H1 (cell line): ENCODE measurements at regions not wholly inside any gene's neighbourhood (a gene's known extent, or its start where the extent isn't known, plus 50 kb on each side); places are given as distances from the start of the nearest gene placed in this dataset.

Experiments used
- CTCF ChIA-PET: fragments of 300-600 bp; sonication (Branson Sonifier 250); formaldehyde crosslinking; loops from one replicate; lab custom pipeline; 2021; ENCODE audit not compliant: partially characterized antibody; lab: Charles Lee
- POLR2A ChIA-PET: fragments of 300-600 bp; sonication (Branson Sonifier 250); formaldehyde crosslinking; loops from one replicate; lab custom pipeline; 2021; ENCODE audit warnings: inconsistent platforms; ENCODE audit not compliant: partially characterized antibody; lab: Charles Lee
- DNase-seq, 2 experiments: peaks; one replicate each; pipeline versions ENCODE4 v3.0.0 to v3.0.0-alpha.2; 2010 to 2022; ENCODE audit warnings: low spot score in 2 of 2, low read depth in 1 of 2, mixed read lengths in 1 of 2
- FAIRE-seq: peaks from 2 replicates; lab custom pipeline; 2011; peaks lifted over from hg19 to GRCh38; lab: Jason Lieb, UNC
- H2AFZ ChIP-seq: 2 replicates; pipeline ENCODE4 v1.8.1; 2012; ENCODE audit warnings: low read length, inconsistent platforms
- H2AK5ac ChIP-seq: 2 replicates; pipeline ENCODE4 v1.6.1; 2013; ENCODE audit warnings: low read depth, low read length
- H2BK120ac ChIP-seq: replicated peaks from 2 replicates; pipeline ENCODE3; 2013; ENCODE audit warnings: low read depth, low read length, inconsistent platforms
- H2BK12ac ChIP-seq: 2 replicates; pipeline ENCODE4 v1.6.1; 2013; ENCODE audit warnings: low read depth, low read length
- H2BK15ac ChIP-seq: 2 replicates; pipeline ENCODE4 v1.6.1; 2013; ENCODE audit warnings: low read length
- H2BK20ac ChIP-seq: 2 replicates; pipeline ENCODE4 v1.6.1; 2013; ENCODE audit warnings: low read length
- H2BK5ac ChIP-seq: 2 replicates; pipeline ENCODE4 v1.6.1; 2013; ENCODE audit warnings: low read depth, low read length
- H3K14ac ChIP-seq: 2 replicates; pipeline ENCODE4 v1.6.1; 2013; ENCODE audit warnings: inconsistent platforms; ENCODE audit not compliant: insufficient read length
- H3K18ac ChIP-seq: 2 replicates; pipeline ENCODE4 v1.6.1; 2013; ENCODE audit warnings: low read length; ENCODE audit errors: extremely low read depth
- H3K23ac ChIP-seq: 2 replicates; pipeline ENCODE4 v1.6.1; 2013; ENCODE audit warnings: inconsistent platforms; ENCODE audit not compliant: insufficient read length
- H3K23me2 ChIP-seq: 2 replicates; pipeline ENCODE4 v1.6.1; 2013; ENCODE audit warnings: low read depth, low read length
- H3K27ac ChIP-seq: 2 replicates; pipeline ENCODE4 v1.6.1; 2011; ENCODE audit warnings: low read depth, low read length, inconsistent platforms
- H3K27me3 ChIP-seq, 4 experiments: replicated peaks in 1 of 4; 1 replicate in 1 of 4; 2 replicates in 3 of 4; pipeline versions ENCODE4 v1.6.1 to v1.8.1; 2011 to 2013; ENCODE audit warnings: low read length in 3 of 4, mild to moderate bottlenecking in 3 of 4, inconsistent platforms in 2 of 4, mixed read lengths in 2 of 4, moderate library complexity in 1 of 4; ENCODE audit not compliant: control insufficient read depth in 3 of 4, insufficient read depth in 3 of 4; ENCODE audit errors: extremely low read depth in 1 of 4
- H3K36me3 ChIP-seq, 4 experiments: 2 replicates each; pipeline versions ENCODE4 v1.6.1 to v1.8.1; 2011 to 2013; ENCODE audit warnings: mild to moderate bottlenecking in 4 of 4, low read length in 3 of 4, moderate library complexity in 2 of 4, control low read depth in 1 of 4, inconsistent platforms in 1 of 4; ENCODE audit not compliant: insufficient read depth in 4 of 4, control insufficient read depth in 2 of 4
- H3K4ac ChIP-seq: replicated peaks from 2 replicates; pipeline ENCODE3; 2013; ENCODE audit warnings: low read length, low read depth, mixed read lengths, inconsistent platforms; ENCODE audit not compliant: insufficient read length
- H3K4me1 ChIP-seq, 4 experiments: replicated peaks in 1 of 4; 1 replicate in 1 of 4; 2 replicates in 3 of 4; pipeline versions ENCODE4 v1.6.1 to v1.8.1; 2011 to 2013; ENCODE audit warnings: low read length in 3 of 4, inconsistent platforms in 2 of 4, mixed read lengths in 1 of 4; ENCODE audit not compliant: insufficient read depth in 4 of 4, control insufficient read depth in 3 of 4
- H3K4me2 ChIP-seq, 2 experiments: 2 replicates each; pipeline versions ENCODE4 v1.6.1 to v1.8.1; 2011 to 2013; ENCODE audit warnings: low read depth in 2 of 2, low read length in 2 of 2, control low read depth in 1 of 2, inconsistent platforms in 1 of 2, mild to moderate bottlenecking in 1 of 2; ENCODE audit not compliant: insufficient read depth in 1 of 2
- H3K4me3 ChIP-seq, 4 experiments: fragments of 200-600, 300-600 bp in 1 of 4; sonication (generic), shearing (Covaris generic), sonication (Bioruptor Twin) in 1 of 4; 2 replicates each; pipeline versions ENCODE4 v1.5.1 to v1.8.1; 2011 to 2016; ENCODE audit warnings: low read length in 4 of 4, low read depth in 3 of 4, control low read depth in 2 of 4, inconsistent platforms in 2 of 4, mild to moderate bottlenecking in 2 of 4, mixed read lengths in 1 of 4, moderate library complexity in 1 of 4; ENCODE audit not compliant: insufficient read depth in 2 of 4; ENCODE audit errors: extremely low read depth in 1 of 4
- H3K56ac ChIP-seq: replicated peaks from 2 replicates; pipeline ENCODE3; 2013; ENCODE audit warnings: low read depth, mild to moderate bottlenecking, mixed read lengths, low read length, inconsistent platforms; ENCODE audit not compliant: insufficient read length
- H3K79me1 ChIP-seq: 2 replicates; pipeline ENCODE4 v1.6.1; 2013; ENCODE audit warnings: low read depth, low read length, control low read depth
- H3K79me2 ChIP-seq, 2 experiments: 2 replicates each; pipeline versions ENCODE4 v1.6.1 to v1.8.1; 2012 to 2013; ENCODE audit warnings: low read length in 2 of 2, mild to moderate bottlenecking in 2 of 2, inconsistent platforms in 1 of 2; ENCODE audit not compliant: insufficient read depth in 2 of 2, control insufficient read depth in 1 of 2
- H3K9ac ChIP-seq, 4 experiments: replicated peaks in 1 of 4; 1 replicate in 1 of 4; 2 replicates in 3 of 4; pipeline versions ENCODE4 v1.6.1 to v1.8.1; 2011 to 2013; ENCODE audit warnings: low read depth in 3 of 4, low read length in 3 of 4, control low read depth in 2 of 4, mild to moderate bottlenecking in 2 of 4, moderate library complexity in 2 of 4, inconsistent platforms in 1 of 4; ENCODE audit errors: extremely low read depth in 1 of 4
- H3K9me3 ChIP-seq, 2 experiments: 2 replicates each; pipeline versions ENCODE4 v1.6.1 to v1.8.1; 2012 to 2013; ENCODE audit warnings: mild to moderate bottlenecking in 2 of 2, moderate library complexity in 2 of 2, control low read depth in 1 of 2, inconsistent platforms in 1 of 2, low read depth in 1 of 2, low read length in 1 of 2, mixed read lengths in 1 of 2; ENCODE audit not compliant: insufficient read depth in 2 of 2
- H4K20me1 ChIP-seq, 2 experiments: replicated peaks in 1 of 2; 2 replicates each; pipeline versions ENCODE3 to v1.8.1; 2011 to 2013; ENCODE audit warnings: inconsistent platforms in 2 of 2, low read length in 2 of 2, mild to moderate bottlenecking in 1 of 2; ENCODE audit not compliant: insufficient read depth in 2 of 2, control insufficient read depth in 1 of 2
- H4K5ac ChIP-seq: 2 replicates; pipeline ENCODE4 v1.6.1; 2013; ENCODE audit warnings: low read length, low read depth, mixed read lengths, inconsistent platforms; ENCODE audit not compliant: insufficient read length
- H4K8ac ChIP-seq: 2 replicates; pipeline ENCODE4 v1.8.0; 2013; ENCODE audit warnings: mild to moderate bottlenecking, moderate library complexity, low read length, inconsistent platforms; ENCODE audit not compliant: insufficient read depth; ENCODE audit errors: extremely low read depth
- H4K91ac ChIP-seq: replicated peaks from 2 replicates; pipeline ENCODE3; 2013; ENCODE audit warnings: low read length, mixed read lengths, inconsistent platforms; ENCODE audit not compliant: insufficient read length
- ASH2L ChIP-seq: fragments of 200-600, 300-600 bp; sonication (generic); IDR thresholded peaks from one replicate; pipeline ENCODE4 v1.7.1; 2017; ENCODE audit warnings: low read length
- BRCA1 ChIP-seq: IDR thresholded peaks from 2 replicates; pipeline ENCODE4 v1.6.1; 2012; ENCODE audit warnings: low read depth, low read length, improper control_type of control experiment
- CTBP2 ChIP-seq: IDR thresholded peaks from 2 replicates; pipeline ENCODE4 v1.7.0; 2011; ENCODE audit warnings: borderline replicate concordance, mild to moderate bottlenecking, moderate library complexity, mixed read lengths, low read length; ENCODE audit not compliant: insufficient read depth, insufficient read length
- EP300 ChIP-seq, 2 experiments: IDR thresholded peaks; 1 replicate in 1 of 2; 2 replicates in 1 of 2; pipeline ENCODE4 v1.6.1; 2011 to 2012; ENCODE audit warnings: low read depth in 2 of 2, low read length in 2 of 2, mild to moderate bottlenecking in 2 of 2, borderline replicate concordance in 1 of 2, inconsistent platforms in 1 of 2, moderate library complexity in 1 of 2
- JUN ChIP-seq: IDR thresholded peaks from 2 replicates; pipeline ENCODE4 v1.6.1; 2011; ENCODE audit warnings: low read depth, mild to moderate bottlenecking, improper control_type of control experiment, low read length
- JUND ChIP-seq: IDR thresholded peaks from 2 replicates; pipeline ENCODE4 v1.6.1; 2011; ENCODE audit warnings: mild to moderate bottlenecking, improper control_type of control experiment, low read length
- RNF2 ChIP-seq: fragments of 200-900, 300-1000 bp; sonication (generic); IDR thresholded peaks from 2 replicates; pipeline ENCODE4 v1.7.1; 2016; ENCODE audit warnings: borderline replicate concordance, low read depth, mild to moderate bottlenecking, antibody characterized with exemption, low read length; ENCODE audit not compliant: poor library complexity, severe bottlenecking; ENCODE audit errors: missing control alignments
- SAP30 ChIP-seq: fragments of 300-600 bp; sonication (generic); IDR thresholded peaks from 2 replicates; pipeline ENCODE4 v1.7.1; 2012; ENCODE audit warnings: low read length, moderate library complexity, mild to moderate bottlenecking, inconsistent platforms; ENCODE audit not compliant: insufficient read depth, insufficient replicate concordance
- SP4 ChIP-seq: IDR thresholded peaks from 2 replicates; pipeline ENCODE4 v1.6.1; 2012; ENCODE audit warnings: low read length, inconsistent platforms
- SRF ChIP-seq: IDR thresholded peaks from 2 replicates; pipeline ENCODE4 v1.6.1; 2011; ENCODE audit warnings: mild to moderate bottlenecking, low read depth, low read length, moderate library complexity
- TEAD4 ChIP-seq: IDR thresholded peaks from 2 replicates; pipeline ENCODE4 v1.6.1; 2012; ENCODE audit warnings: low read depth, low read length, inconsistent platforms, mixed read lengths
- YY1 ChIP-seq: IDR thresholded peaks from 2 replicates; pipeline ENCODE4 v1.6.1; 2011; ENCODE audit warnings: low read depth, mild to moderate bottlenecking, low read length
- TF ChIP-seq, protein P1 (sequence below): IDR thresholded peaks from 2 replicates; pipeline ENCODE4 v1.6.1; 2012; ENCODE audit warnings: inconsistent platforms
- TF ChIP-seq, protein P2 (sequence below): IDR thresholded peaks from 2 replicates; pipeline ENCODE4 v1.6.1; 2011; ENCODE audit warnings: low read length, improper control_type of control experiment

DNA sequence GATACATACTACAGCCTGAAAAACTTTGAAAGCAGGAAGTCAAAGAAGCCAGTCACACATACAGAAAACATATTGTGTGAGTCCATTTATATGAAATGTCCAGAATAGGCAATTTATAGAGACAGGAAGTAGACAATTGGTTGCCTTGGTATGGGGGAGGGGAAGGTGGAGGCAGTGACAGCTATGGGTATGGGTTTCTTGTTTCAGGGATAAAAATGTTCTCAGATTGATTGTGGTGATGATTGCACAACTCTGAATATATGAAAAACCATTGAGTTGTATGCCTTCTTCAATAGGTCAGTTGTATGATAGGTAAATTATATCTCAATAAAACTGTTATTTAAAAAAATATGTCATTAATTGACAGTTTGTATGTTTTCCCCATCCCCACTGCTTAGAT, 137.6 kb downstream of the SNX19 start:
- H3K18ac ChIP-seq = no peak overlapping the region
- no peak overlapping the region for H2BK120ac ChIP-seq
- no peak overlapping the region for H3K4me3 ChIP-seq
- no peaks in the 10 kb centered on the region for H3K79me1 ChIP-seq
- no peak overlapping the region for H2BK15ac ChIP-seq
- no peak overlapping the region for H3K14ac ChIP-seq
- no peak overlapping the region for H4K5ac ChIP-seq
- no peak overlapping the region for H2AFZ ChIP-seq
- H3K4me1 ChIP-seq = peaks cover 0 to 4% (median 2%) of the 10 kb centered on the region in 4 experiments; a peak in 3 of 7 replicates
- H2AK5ac ChIP-seq = no peak overlapping the region
- H3K27me3 ChIP-seq = no peaks in the 10 kb centered on the region
- DNase-seq = no peak
- H3K23ac ChIP-seq = no peak overlapping the region
- H2BK20ac ChIP-seq = no peak overlapping the region
- H3K4ac ChIP-seq = no peak overlapping the region
- H2BK12ac ChIP-seq = no peak overlapping the region
- no peak overlapping the region for H3K9ac ChIP-seq
- H3K4me2 ChIP-seq = no peak overlapping the region
- no peaks in the 10 kb centered on the region for H3K9me3 ChIP-seq
- no peak overlapping the region for H3K56ac ChIP-seq
- no peaks in the 10 kb centered on the region for H3K23me2 ChIP-seq
- H2BK5ac ChIP-seq = no peak overlapping the region
- ChIA-PET CTCF (no interaction called here), POLR2A (no interaction called here)
- H4K20me1 ChIP-seq = no peaks in the 10 kb centered on the region
- H3K36me3 ChIP-seq = no peaks in the 10 kb centered on the region
- H4K91ac ChIP-seq = no peak overlapping the region
- H3K79me2 ChIP-seq = no peaks in the 10 kb centered on the region
- H4K8ac ChIP-seq = no peak overlapping the region
- H3K27ac ChIP-seq = no peak overlapping the region
- no peak for FAIRE-seq
- TF ChIP-seq, protein P1, sequence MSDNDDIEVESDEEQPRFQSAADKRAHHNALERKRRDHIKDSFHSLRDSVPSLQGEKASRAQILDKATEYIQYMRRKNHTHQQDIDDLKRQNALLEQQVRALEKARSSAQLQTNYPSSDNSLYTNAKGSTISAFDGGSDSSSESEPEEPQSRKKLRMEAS = no peak
- TF ChIP-seq RNF2 (no peak), YY1 (no peak), CTBP2 (no peak), JUN (no peak), SAP30 (no peak), EP300 (IDR thresholded peaks at IDR 0.05; ENCODE audit: borderline replicate concordance in 1 of 2, low read depth in 2 of 2, low read length in 2 of 2) (no peak), SRF (no peak), BRCA1 (no peak), SP4 (no peak), JUND (no peak), ASH2L (no peak), TEAD4 (no peak)
- TF ChIP-seq, protein P2, sequence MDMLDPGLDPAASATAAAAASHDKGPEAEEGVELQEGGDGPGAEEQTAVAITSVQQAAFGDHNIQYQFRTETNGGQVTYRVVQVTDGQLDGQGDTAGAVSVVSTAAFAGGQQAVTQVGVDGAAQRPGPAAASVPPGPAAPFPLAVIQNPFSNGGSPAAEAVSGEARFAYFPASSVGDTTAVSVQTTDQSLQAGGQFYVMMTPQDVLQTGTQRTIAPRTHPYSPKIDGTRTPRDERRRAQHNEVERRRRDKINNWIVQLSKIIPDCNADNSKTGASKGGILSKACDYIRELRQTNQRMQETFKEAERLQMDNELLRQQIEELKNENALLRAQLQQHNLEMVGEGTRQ = no peak
